Fibroblast of peridontal ligament (primary cell): ENCODE measurements at regions not wholly inside any gene's neighbourhood (a gene's known extent, or its start where the extent isn't known, plus 50 kb on each side); places are given as distances from the start of the nearest gene placed in this dataset.
"Not testable (repeated sequence)": the region's sequence is repeated elsewhere in the genome, so short reads cannot be mapped to it uniquely, and the experiment has no call there.

ENCODE experiments used
- DNase-seq: peaks from one replicate; pipeline ENCODE4 v3.0.0-alpha.2; 2010; ENCODE audit errors: extremely low read depth

GRCh38 chr7:96827701-96828100 is 118.1 kb upstream of the SEM1 start:
- DNase-seq: no peak

- DNase-seq: not testable (repeated sequence)
These were observed 119.5 kb upstream of the SEM1 start for GRCh38 chr7:96829121-96829520.

GRCh38 chr7:96831446-96831845 is 121.8 kb upstream of the SEM1 start:
- DNase-seq: no peak

GRCh38 chr7:96832092-96832662 is 122.5 kb upstream of the SEM1 start:
- no peak for DNase-seq

GRCh38 chr7:96833676-96834453 is 124.2 kb upstream of the SEM1 start:
- peak; percentile 48 for DNase-seq

- DNase-seq: peak; percentile 39
These were observed 126.8 kb upstream of the SEM1 start for GRCh38 chr7:96836456-96836855.

- no peak for DNase-seq
These were observed 127.9 kb upstream of the SEM1 start for GRCh38 chr7:96837593-96837992.

GRCh38 chr7:96838481-96838880 is 128.8 kb upstream of the SEM1 start:
- DNase-seq: no peak

GRCh38 chr7:96855139-96855538 is 145.5 kb upstream of the SEM1 start:
- DNase-seq: no peak

- DNase-seq: no peak
These were observed 146.0 kb upstream of the SEM1 start for GRCh38 chr7:96855691-96856090.

GRCh38 chr7:96869538-96869937 is 135.8 kb upstream of the DLX6 start:
- DNase-seq: no peak

GRCh38 chr7:96870185-96870584 is 135.2 kb upstream of the DLX6 start:
- peak; percentile 25 for DNase-seq

GRCh38 chr7:96870934-96871333 is 134.4 kb upstream of the DLX6 start:
- DNase-seq: no peak

GRCh38 chr7:96887426-96887825 is 117.9 kb upstream of the DLX6 start:
- DNase-seq: peak; percentile 76

- no peak for DNase-seq
These were observed 106.2 kb upstream of the DLX6 start for GRCh38 chr7:96899108-96899507.

- no peak for DNase-seq
These were observed 103.4 kb upstream of the DLX6 start for GRCh38 chr7:96901822-96902445.

GRCh38 chr7:96903906-96904305 is 101.4 kb upstream of the DLX6 start:
- DNase-seq: no peak

- peak; percentile 77 for DNase-seq
These were observed 94.9 kb upstream of the DLX6 start for GRCh38 chr7:96910486-96910885.

- no peak for DNase-seq
These were observed 90.3 kb upstream of the DLX6 start for GRCh38 chr7:96915029-96915428.

- no peak for DNase-seq
These were observed 85.3 kb upstream of the DLX6 start for GRCh38 chr7:96920064-96920463.

GRCh38 chr7:96920713-96921112 is 84.6 kb upstream of the DLX6 start:
- DNase-seq: no peak

- no peak for DNase-seq
These were observed 84.1 kb upstream of the DLX6 start for GRCh38 chr7:96921231-96921630.

- DNase-seq: no peak
These were observed 83.6 kb upstream of the DLX6 start for GRCh38 chr7:96921771-96922170.
